ENCODE measurements at regions not wholly inside any gene's neighbourhood (a gene's known extent, or its start where the extent isn't known, plus 50 kb on each side); places are given as distances from the start of the nearest gene placed in this dataset.
"Not testable (repeated sequence)": the region's sequence is repeated elsewhere in the genome, so short reads cannot be mapped to it uniquely, and the experiment has no call there.

GRCh38 chr4:57308301-57308700 is 198.1 kb upstream of the IGFBP7 start:
- DNase-seq, result no peak

GRCh38 chr4:57305836-57306235 is 195.7 kb upstream of the IGFBP7 start:
- FAIRE-seq (no peak), ATAC-seq (no peak), DNase-seq (no peak)
- 80 to 85% methylated on average over 5 of the region's 5 CpGs for WGBS, 2 donors
- Histone ChIP-seq H3K9me3 (no peaks in the 10 kb centered on the region), H3K27me3 (no peaks in the 10 kb centered on the region), H3K4me1 (no peaks in the 10 kb centered on the region), H3K4me3 (no peak overlapping the region), H3K36me3 (no peaks in the 10 kb centered on the region), H3K27ac (no peak overlapping the region)
- intact Hi-C loops (cut with DNase I), result no loop called here
- TF ChIP-seq CTCF (IDR thresholded peaks at IDR 0.05), result no peak

More at GRCh38 chr4:57308301-57308700, 198.1 kb upstream of the IGFBP7 start:
- intact Hi-C loops (cut with DNase I), result no loop called here
- no peak overlapping the region for H3K27ac ChIP-seq
- H3K9me3 ChIP-seq, result no peaks in the 10 kb centered on the region
- TF ChIP-seq CTCF (IDR thresholded peaks at IDR 0.05), result no peak
- H3K4me1 ChIP-seq, result no peaks in the 10 kb centered on the region
- 60 to 66% methylated on average over 2 of the region's 2 CpGs for WGBS, 2 donors
- ATAC-seq, result no peak
- H3K27me3 ChIP-seq, result no peaks in the 10 kb centered on the region
- FAIRE-seq, result no peak
- no peak overlapping the region for H3K4me3 ChIP-seq
- no peaks in the 10 kb centered on the region for H3K36me3 ChIP-seq

- DNase-seq (no peak), ATAC-seq (no peak), FAIRE-seq (no peak)
- H3K36me3 ChIP-seq, result no peaks in the 10 kb centered on the region
- no peak for TF ChIP-seq CTCF (IDR thresholded peaks at IDR 0.05)
- no peak overlapping the region for H3K4me3 ChIP-seq
- H3K27ac ChIP-seq, result no peak overlapping the region
- H3K4me1 ChIP-seq, result no peaks in the 10 kb centered on the region
- intact Hi-C loops (cut with DNase I), result no loop called here
- WGBS, 2 donors, result 46 to 61% methylated on average over 14 of the region's 14 CpGs
- H3K9me3 ChIP-seq, result no peaks in the 10 kb centered on the region
- H3K27me3 ChIP-seq, result no peaks in the 10 kb centered on the region
Measured at GRCh38 chr4:57303012-57303751, 193.0 kb upstream of the IGFBP7 start.

- H3K4me3 ChIP-seq; ATAC-seq; H3K36me3 ChIP-seq; H3K9me3 ChIP-seq; H3K27ac ChIP-seq; FAIRE-seq; H3K4me1 ChIP-seq; H3K27me3 ChIP-seq; intact Hi-C loops (cut with DNase I): not testable (repeated sequence)
- 92 to 95% methylated on average over 23 of the region's 23 CpGs for WGBS, 2 donors
- peak in 2 of 6 donors; percentile 26 to 52 for DNase-seq
Measured at GRCh38 chr4:57300300-57300699, 190.1 kb upstream of the IGFBP7 start.

GRCh38 chr4:57291911-57292310 is 181.7 kb upstream of the IGFBP7 start:
- Histone ChIP-seq H3K9me3 (no peaks in the 10 kb centered on the region), H3K36me3 (no peaks in the 10 kb centered on the region), H3K4me1 (no peaks in the 10 kb centered on the region), H3K27me3 (no peaks in the 10 kb centered on the region), H3K27ac (no peak overlapping the region), H3K4me3 (no peak overlapping the region)
- intact Hi-C loops (cut with DNase I), result no loop called here
- no peak for TF ChIP-seq CTCF (IDR thresholded peaks at IDR 0.05)
- FAIRE-seq, result no peak
- peak in 1 of 4 donors; percentile 62 for ATAC-seq
- no peak for DNase-seq
- 64 to 66% methylated on average over 3 of the region's 3 CpGs for WGBS, 2 donors

Data from pancreas (tissue), 10 donors.